Parathyroid adenoma (tissue), 2 donors: ENCODE measurements at regions not wholly inside any gene's neighbourhood (a gene's known extent, or its start where the extent isn't known, plus 50 kb on each side); places are given as distances from the start of the nearest gene placed in this dataset.

Experiments used
- H2AFZ ChIP-seq: fragments of 300-600 bp; sonication (generic); one replicate; pipeline ENCODE4 v1.7.0; 2017; ENCODE audit warnings: antibody characterized with exemption, mild to moderate bottlenecking
- H3K27ac ChIP-seq: fragments of 300-600 bp; sonication (generic); one replicate; pipeline ENCODE4 v1.7.0; 2017
- H3K27me3 ChIP-seq: fragments of 300-600 bp; sonication (generic); one replicate; pipeline ENCODE4 v1.7.0; 2017; ENCODE audit warnings: low read length; ENCODE audit not compliant: control insufficient read depth, insufficient read depth
- H3K36me3 ChIP-seq: fragments of 300-600 bp; sonication (generic); one replicate; pipeline ENCODE4 v1.7.0; 2017; ENCODE audit warnings: low read length; ENCODE audit not compliant: control insufficient read depth, insufficient read depth
- H3K4me1 ChIP-seq: fragments of 300-600 bp; sonication (generic); one replicate; pipeline ENCODE4 v1.7.0; 2017; ENCODE audit warnings: control low read depth
- H3K4me2 ChIP-seq: fragments of 300-600 bp; sonication (generic); one replicate; pipeline ENCODE4 v1.7.0; 2017; ENCODE audit warnings: low read length
- H3K4me3 ChIP-seq: fragments of 300-600 bp; sonication (generic); one replicate; pipeline ENCODE4 v1.7.0; 2017; ENCODE audit warnings: low read depth, low read length
- H3K79me2 ChIP-seq: fragments of 300-600 bp; sonication (generic); one replicate; pipeline ENCODE4 v1.7.0; 2017; ENCODE audit warnings: control low read depth
- H3K9ac ChIP-seq: fragments of 300-600 bp; sonication (generic); one replicate; pipeline ENCODE4 v1.7.0; 2017; ENCODE audit warnings: mild to moderate bottlenecking
- H3K9me3 ChIP-seq: fragments of 300-600 bp; sonication (generic); one replicate; pipeline ENCODE4 v1.7.0; 2017; ENCODE audit warnings: low read length; ENCODE audit not compliant: control insufficient read depth
- TF ChIP-seq, protein P1 (sequence below): fragments of 300-600 bp; sonication (generic); IDR thresholded peaks from one replicate; pipeline ENCODE4 v1.7.0; 2017; ENCODE audit warnings: antibody characterized with exemption, mild to moderate bottlenecking
- donor health status: primary hyperparathyroidism.

GRCh38 chrX:134718105-134718965 is 60.1 kb upstream of the PLAC1 start:
- no peaks in the 10 kb centered on the region for H3K36me3 ChIP-seq
- TF ChIP-seq, protein P1, sequence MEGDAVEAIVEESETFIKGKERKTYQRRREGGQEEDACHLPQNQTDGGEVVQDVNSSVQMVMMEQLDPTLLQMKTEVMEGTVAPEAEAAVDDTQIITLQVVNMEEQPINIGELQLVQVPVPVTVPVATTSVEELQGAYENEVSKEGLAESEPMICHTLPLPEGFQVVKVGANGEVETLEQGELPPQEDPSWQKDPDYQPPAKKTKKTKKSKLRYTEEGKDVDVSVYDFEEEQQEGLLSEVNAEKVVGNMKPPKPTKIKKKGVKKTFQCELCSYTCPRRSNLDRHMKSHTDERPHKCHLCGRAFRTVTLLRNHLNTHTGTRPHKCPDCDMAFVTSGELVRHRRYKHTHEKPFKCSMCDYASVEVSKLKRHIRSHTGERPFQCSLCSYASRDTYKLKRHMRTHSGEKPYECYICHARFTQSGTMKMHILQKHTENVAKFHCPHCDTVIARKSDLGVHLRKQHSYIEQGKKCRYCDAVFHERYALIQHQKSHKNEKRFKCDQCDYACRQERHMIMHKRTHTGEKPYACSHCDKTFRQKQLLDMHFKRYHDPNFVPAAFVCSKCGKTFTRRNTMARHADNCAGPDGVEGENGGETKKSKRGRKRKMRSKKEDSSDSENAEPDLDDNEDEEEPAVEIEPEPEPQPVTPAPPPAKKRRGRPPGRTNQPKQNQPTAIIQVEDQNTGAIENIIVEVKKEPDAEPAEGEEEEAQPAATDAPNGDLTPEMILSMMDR: no peak
- no peak overlapping the region for H3K9ac ChIP-seq
- H3K79me2 ChIP-seq: no peaks in the 10 kb centered on the region
- no peak overlapping the region for H3K4me2 ChIP-seq
- no peaks in the 10 kb centered on the region for H3K27me3 ChIP-seq
- no peak overlapping the region for H3K27ac ChIP-seq
- H3K4me3 ChIP-seq: no peak overlapping the region
- H3K9me3 ChIP-seq: no peaks in the 10 kb centered on the region
- no peaks in the 10 kb centered on the region for H3K4me1 ChIP-seq
- H2AFZ ChIP-seq: no peak overlapping the region

- TF ChIP-seq, protein P1: no peak
Measured at GRCh38 chrX:134717698-134718097, 59.4 kb upstream of the PLAC1 start.

GRCh38 chrX:134716620-134717012 is 58.3 kb upstream of the PLAC1 start:
- Histone ChIP-seq H3K4me3 (no peak overlapping the region), H3K79me2 (no peaks in the 10 kb centered on the region), H3K4me2 (no peak overlapping the region), H3K36me3 (no peaks in the 10 kb centered on the region), H3K4me1 (no peaks in the 10 kb centered on the region), H2AFZ (no peak overlapping the region), H3K9ac (no peak overlapping the region), H3K9me3 (no peaks in the 10 kb centered on the region), H3K27ac (no peak overlapping the region), H3K27me3 (no peaks in the 10 kb centered on the region)
- TF ChIP-seq, protein P1: no peak

More at GRCh38 chrX:134717698-134718097, 59.4 kb upstream of the PLAC1 start:
- Histone ChIP-seq H3K9ac (no peak overlapping the region), H3K4me3 (no peak overlapping the region), H3K79me2 (no peaks in the 10 kb centered on the region), H3K4me2 (no peak overlapping the region), H2AFZ (no peak overlapping the region), H3K27ac (no peak overlapping the region), H3K27me3 (no peaks in the 10 kb centered on the region), H3K4me1 (no peaks in the 10 kb centered on the region), H3K9me3 (no peaks in the 10 kb centered on the region), H3K36me3 (no peaks in the 10 kb centered on the region)

GRCh38 chrX:134715930-134716619 is 57.8 kb upstream of the PLAC1 start:
- Histone ChIP-seq H3K4me3 (no peak overlapping the region), H3K4me2 (no peak overlapping the region), H3K9ac (no peak overlapping the region), H3K79me2 (no peaks in the 10 kb centered on the region), H2AFZ (no peak overlapping the region), H3K36me3 (no peaks in the 10 kb centered on the region), H3K27ac (no peak overlapping the region), H3K4me1 (no peaks in the 10 kb centered on the region), H3K9me3 (no peaks in the 10 kb centered on the region), H3K27me3 (no peaks in the 10 kb centered on the region)
- TF ChIP-seq, protein P1: no peak
